Jurkat, Clone E6-1 (cell line): ENCODE measurements at regions not wholly inside any gene's neighbourhood (a gene's known extent, or its start where the extent isn't known, plus 50 kb on each side); places are given as distances from the start of the nearest gene placed in this dataset.
A peak's percentile ranks its signal among the peaks of the same experiment; 100 is the strongest.

ENCODE experiments used
- DNase-seq: peaks from one replicate; pipeline ENCODE4 v3.0.0-alpha.2; 2011; ENCODE audit warnings: low read depth, low spot score
- H3K4me3 ChIP-seq: 2 replicates; pipeline ENCODE4 v1.5.1; 2011; ENCODE audit warnings: mild to moderate bottlenecking, low read length, control low read depth, moderate library complexity

- H3K4me3 ChIP-seq, result no peak overlapping the region
- peak; percentile 81 for DNase-seq
Measured at GRCh38 chr6:101266063-101266462, 127.4 kb upstream of the GRIK2 start.

DNA sequence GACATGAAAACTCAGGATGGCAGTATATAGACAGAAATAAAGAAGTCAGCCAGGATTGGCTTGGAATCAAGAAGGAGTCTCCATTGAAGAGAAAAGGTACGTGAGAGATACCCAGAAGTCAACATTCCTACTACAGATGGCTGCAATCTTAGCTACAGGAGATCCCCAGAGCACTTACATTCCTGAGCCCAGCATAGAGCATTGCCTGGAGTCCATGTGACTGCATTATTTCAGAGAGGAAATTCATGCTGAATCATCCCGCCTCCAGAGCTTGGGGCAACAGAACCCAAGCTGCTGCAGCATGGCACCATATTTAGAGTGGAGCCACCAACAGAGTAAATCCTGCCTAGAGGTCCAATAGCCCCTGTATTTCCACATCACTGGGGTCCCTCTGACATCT, 125.0 kb upstream of the GRIK2 start:
- DNase-seq, result no peak
- no peak overlapping the region for H3K4me3 ChIP-seq

DNA sequence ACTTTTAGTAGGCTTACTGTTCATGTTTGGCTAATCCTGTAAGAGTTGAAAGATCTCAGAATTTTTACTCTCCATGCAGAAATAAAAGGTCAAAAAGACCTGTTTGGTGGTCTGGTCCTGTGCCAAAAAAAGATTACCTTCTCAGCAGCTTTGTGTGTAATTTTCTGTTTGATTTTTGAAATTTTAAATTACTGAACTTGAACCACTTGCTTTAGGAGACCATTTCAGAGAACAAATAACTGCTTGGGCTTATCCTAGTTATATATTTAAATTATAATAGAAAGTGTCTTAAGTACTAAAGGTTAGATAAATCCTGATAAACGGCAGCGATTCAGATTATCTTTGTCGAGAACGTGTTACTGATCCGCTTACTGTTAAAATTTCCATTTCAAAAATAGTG, 118.3 kb upstream of the GRIK2 start:
- no peak for DNase-seq
- no peak overlapping the region for H3K4me3 ChIP-seq

DNA sequence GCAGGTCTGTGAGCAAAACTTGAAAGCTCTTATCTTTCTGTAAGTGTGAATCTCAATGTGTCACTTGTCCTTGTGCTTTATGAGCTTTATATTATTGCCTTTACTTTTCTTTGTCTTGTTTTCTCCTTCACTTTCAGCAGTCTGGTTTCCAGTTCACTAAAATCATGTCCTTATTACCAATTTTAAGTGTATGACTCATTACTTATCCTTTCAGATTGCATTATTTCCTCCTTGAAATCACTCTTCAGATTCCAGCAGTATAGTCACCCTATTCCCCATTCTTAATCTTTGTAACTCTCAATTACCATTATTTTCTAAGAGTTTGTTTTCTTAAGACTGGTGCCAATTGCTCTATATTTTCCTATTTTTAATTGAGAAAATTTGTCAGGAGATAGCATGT, 117.4 kb upstream of the GRIK2 start:
- H3K4me3 ChIP-seq, result no peak overlapping the region
- no peak for DNase-seq

GRCh38 chr6:101279410-101279809, 114.1 kb upstream of the GRIK2 start:
- no peak for DNase-seq
- no peak overlapping the region for H3K4me3 ChIP-seq

DNA sequence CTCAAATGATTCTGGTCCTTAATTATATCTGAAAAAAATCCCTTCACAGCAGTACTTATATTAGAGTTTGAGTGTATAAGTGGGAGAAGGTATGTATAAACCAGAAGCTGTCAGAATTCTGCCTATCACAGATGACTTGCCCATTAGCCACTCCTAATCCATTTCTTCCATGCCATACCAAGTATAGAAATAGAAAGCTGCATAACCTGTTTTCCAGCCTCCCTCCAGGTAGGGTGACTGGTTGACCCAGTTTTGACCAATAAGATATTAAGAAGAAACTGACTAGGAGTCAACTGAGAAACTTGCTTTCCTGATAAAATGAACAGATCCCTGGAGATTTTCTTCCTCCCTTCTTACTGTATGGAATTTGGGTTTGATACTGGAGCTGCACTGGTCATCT, 112.2 kb upstream of the GRIK2 start:
- no peak for DNase-seq
- no peak overlapping the region for H3K4me3 ChIP-seq

DNA sequence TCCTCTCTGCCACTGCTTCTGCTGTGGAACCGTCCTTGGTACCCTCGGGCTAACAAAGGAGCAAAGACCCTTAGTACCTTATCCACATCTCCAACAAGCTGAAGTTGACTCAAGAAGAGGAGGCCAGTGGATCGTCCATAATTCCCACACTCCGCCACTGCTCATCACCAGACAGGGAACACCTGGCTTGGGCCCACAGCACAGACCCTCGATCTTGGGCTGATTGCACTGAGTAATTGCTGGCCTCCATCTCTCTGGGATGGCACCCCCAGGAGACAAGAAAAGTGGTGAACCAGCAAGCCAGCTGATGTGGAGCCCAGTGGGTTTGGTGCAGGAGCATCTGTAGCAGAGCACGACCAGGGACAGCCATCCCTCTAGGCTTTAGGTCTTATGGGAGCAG, 109.4 kb upstream of the GRIK2 start:
- no peak overlapping the region for H3K4me3 ChIP-seq
- no peak for DNase-seq

DNA sequence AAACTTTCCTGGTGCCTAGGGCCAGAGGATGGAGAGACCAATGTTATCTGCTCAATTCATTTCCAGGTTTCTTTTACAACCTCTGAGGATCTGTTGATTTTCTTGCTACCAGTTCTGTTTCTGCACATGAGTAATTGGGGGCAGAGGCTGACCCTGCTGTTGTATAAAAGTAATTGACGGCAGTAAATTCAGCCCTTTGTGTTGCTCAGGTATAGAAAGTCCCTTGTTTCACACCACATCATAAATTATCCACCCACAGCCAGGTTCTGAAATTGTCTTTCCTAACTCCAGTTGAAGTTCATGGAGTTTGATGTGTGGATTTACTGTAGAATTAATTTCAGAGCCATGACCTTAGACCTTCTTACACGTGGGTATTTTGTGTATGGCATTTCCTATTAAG, 107.4 kb upstream of the GRIK2 start:
- no peak overlapping the region for H3K4me3 ChIP-seq
- no peak for DNase-seq

- H3K4me3 ChIP-seq, result no peak overlapping the region
- no peak for DNase-seq
Measured at GRCh38 chr6:101290346-101290745, 103.2 kb upstream of the GRIK2 start.

- no peak for DNase-seq
- no peak overlapping the region for H3K4me3 ChIP-seq
Measured at GRCh38 chr6:101294051-101294638, 99.4 kb upstream of the GRIK2 start.

DNA sequence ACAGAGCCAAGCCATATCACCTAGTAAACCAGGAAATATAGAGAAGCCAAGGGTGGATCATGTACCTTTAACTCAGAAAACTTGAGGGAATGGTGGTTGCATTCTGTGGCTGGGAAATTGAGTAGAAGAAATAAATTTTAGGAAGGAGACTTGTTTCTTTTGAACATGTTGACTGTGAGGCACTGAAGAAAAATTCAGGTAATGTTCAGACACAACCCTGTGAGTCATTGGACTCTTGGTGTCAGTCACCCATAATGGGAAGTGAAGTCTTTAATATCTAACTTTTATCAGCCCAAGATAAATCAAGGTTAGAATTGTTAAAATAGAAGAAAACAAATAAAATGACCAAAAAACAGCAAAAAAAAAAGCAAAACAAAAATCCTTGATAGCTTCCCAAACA, 98.8 kb upstream of the GRIK2 start:
- no peak for DNase-seq
- no peak overlapping the region for H3K4me3 ChIP-seq

DNA sequence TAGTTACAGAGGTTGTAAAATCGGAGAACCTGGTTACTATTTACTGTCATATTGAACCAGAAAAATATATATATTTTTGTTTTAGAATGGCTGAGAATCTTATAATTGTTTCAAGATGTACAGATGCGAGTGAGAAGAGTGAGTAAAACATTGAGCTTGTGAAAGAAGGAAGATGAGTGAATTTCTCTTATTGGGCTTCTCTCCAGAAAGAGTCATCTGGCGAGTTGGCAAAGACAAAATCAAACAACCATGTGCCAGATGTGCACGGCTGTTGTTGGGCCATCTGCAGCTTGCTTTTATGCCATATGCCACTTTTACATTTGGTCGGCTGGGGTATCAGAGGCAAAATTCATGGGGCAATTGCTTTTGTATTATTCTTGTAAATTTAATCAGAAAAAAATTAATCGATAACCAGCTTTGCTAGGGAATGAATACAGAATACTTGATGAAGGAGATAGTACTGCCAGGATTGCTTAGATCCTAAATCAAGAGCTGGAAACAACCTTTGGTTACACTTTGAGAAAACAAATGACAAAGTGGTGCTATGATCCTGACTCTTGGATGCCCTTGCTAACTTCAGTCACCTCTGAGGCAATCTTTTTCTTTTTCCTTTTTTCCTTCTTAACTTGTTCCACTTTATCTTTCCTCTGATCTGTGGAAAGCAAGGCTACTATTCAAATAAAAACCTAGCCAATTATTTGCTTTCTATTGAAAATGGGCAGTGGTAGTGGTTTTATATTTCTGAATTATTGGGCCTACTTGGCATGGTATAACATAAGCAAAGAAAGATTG, 97.1 kb upstream of the GRIK2 start:
- no peak overlapping the region for H3K4me3 ChIP-seq
- DNase-seq, result no peak

GRCh38 chr6:101302593-101302992, 90.9 kb upstream of the GRIK2 start:
- no peak overlapping the region for H3K4me3 ChIP-seq
- DNase-seq, result no peak

- no peak for DNase-seq
Measured at GRCh38 chr6:101303495-101303894, 90.0 kb upstream of the GRIK2 start.

DNA sequence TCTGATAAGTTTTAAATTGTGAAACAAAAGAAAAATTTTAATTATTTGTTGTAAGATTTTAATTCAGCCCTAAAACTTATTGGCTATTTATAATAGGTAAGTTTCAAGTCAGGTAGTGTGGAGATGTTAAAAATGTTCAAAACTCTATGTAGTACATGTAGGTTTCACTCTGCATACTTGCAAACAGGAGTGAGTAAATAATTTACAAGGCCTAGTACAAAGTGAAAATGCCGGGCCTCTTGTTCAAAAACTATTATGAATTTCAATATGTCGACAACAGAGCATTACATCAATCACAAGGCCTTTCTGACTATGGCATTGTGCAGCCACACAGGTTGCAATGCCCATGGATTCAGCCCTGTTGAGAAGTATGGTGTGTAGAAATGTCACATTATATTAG, 80.9 kb upstream of the GRIK2 start:
- no peak for DNase-seq
- H3K4me3 ChIP-seq, result no peak overlapping the region

More at GRCh38 chr6:101303495-101303894, 90.0 kb upstream of the GRIK2 start:
- no peak overlapping the region for H3K4me3 ChIP-seq

- no peak for DNase-seq
- H3K4me3 ChIP-seq, result no peak overlapping the region
Measured at GRCh38 chr6:101322921-101323320, 70.6 kb upstream of the GRIK2 start.

DNA sequence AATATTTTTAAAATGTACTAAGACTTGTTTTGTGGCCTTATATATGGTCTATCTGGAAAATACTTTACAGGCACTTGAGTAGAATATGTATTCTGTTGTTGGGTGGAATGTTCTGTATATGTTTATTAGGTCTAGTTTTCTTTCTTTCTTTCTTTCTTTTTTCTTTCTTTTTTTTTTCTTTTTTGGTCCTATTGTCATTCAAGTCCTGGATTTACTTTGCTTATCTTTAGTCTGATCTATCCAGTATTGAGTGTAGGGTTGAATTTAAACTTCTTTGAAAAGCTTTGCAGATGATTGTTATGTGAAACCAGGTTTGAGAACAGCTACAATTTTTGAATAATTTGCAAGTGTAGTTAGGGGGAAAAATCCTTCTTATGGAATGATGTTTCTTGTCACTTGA, 67.1 kb upstream of the GRIK2 start:
- no peak overlapping the region for H3K4me3 ChIP-seq
- DNase-seq, result no peak

- no peak for DNase-seq
- H3K4me3 ChIP-seq, result no peak overlapping the region
Measured at GRCh38 chr6:101341926-101342325, 51.6 kb upstream of the GRIK2 start.
